ENCODE measurements at regions not wholly inside any gene's neighbourhood (a gene's known extent, or its start where the extent isn't known, plus 50 kb on each side); places are given as distances from the start of the nearest gene placed in this dataset.

GRCh38 chr18:1133541-1133940 is 228.9 kb downstream of the ADCYAP1 start:
- TF ChIP-seq SNAI2 (CRISPR knock-in tag; IDR thresholded peaks at IDR 0.05): no peak
- TF ChIP-seq ARNTL (CRISPR knock-in tag; IDR thresholded peaks at IDR 0.05; ENCODE audit: borderline replicate concordance, low read depth): no peak
- TF ChIP-seq, protein P1, sequence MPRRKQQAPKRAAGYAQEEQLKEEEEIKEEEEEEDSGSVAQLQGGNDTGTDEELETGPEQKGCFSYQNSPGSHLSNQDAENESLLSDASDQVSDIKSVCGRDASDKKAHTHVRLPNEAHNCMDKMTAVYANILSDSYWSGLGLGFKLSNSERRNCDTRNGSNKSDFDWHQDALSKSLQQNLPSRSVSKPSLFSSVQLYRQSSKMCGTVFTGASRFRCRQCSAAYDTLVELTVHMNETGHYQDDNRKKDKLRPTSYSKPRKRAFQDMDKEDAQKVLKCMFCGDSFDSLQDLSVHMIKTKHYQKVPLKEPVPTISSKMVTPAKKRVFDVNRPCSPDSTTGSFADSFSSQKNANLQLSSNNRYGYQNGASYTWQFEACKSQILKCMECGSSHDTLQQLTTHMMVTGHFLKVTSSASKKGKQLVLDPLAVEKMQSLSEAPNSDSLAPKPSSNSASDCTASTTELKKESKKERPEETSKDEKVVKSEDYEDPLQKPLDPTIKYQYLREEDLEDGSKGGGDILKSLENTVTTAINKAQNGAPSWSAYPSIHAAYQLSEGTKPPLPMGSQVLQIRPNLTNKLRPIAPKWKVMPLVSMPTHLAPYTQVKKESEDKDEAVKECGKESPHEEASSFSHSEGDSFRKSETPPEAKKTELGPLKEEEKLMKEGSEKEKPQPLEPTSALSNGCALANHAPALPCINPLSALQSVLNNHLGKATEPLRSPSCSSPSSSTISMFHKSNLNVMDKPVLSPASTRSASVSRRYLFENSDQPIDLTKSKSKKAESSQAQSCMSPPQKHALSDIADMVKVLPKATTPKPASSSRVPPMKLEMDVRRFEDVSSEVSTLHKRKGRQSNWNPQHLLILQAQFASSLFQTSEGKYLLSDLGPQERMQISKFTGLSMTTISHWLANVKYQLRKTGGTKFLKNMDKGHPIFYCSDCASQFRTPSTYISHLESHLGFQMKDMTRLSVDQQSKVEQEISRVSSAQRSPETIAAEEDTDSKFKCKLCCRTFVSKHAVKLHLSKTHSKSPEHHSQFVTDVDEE (CRISPR knock-in tag; IDR thresholded peaks at IDR 0.05): no peak
- TF ChIP-seq, protein P2, sequence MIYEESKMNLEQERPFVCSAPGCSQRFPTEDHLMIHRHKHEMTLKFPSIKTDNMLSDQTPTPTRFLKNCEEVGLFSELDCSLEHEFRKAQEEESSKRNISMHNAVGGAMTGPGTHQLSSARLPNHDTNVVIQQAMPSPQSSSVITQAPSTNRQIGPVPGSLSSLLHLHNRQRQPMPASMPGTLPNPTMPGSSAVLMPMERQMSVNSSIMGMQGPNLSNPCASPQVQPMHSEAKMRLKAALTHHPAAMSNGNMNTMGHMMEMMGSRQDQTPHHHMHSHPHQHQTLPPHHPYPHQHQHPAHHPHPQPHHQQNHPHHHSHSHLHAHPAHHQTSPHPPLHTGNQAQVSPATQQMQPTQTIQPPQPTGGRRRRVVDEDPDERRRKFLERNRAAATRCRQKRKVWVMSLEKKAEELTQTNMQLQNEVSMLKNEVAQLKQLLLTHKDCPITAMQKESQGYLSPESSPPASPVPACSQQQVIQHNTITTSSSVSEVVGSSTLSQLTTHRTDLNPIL (CRISPR knock-in tag; IDR thresholded peaks at IDR 0.05; ENCODE audit: low read depth): no peak
- no peak for TF ChIP-seq TCF4 (CRISPR knock-in tag; IDR thresholded peaks at IDR 0.05; ENCODE audit: borderline replicate concordance)
- no peak for TF ChIP-seq ZNF8 (CRISPR knock-in tag; IDR thresholded peaks at IDR 0.05)
- no peak for TF ChIP-seq PATZ1 (CRISPR knock-in tag; IDR thresholded peaks at IDR 0.05; ENCODE audit: borderline replicate concordance)
- no peak for TF ChIP-seq GLIS3 (CRISPR knock-in tag; IDR thresholded peaks at IDR 0.05)
- no peak for TF ChIP-seq ZFP30 (CRISPR knock-in tag; IDR thresholded peaks at IDR 0.05)
- TF ChIP-seq ZC3H10 (CRISPR knock-in tag; IDR thresholded peaks at IDR 0.05): no peak
- no peak for TF ChIP-seq POU6F1 (CRISPR knock-in tag; IDR thresholded peaks at IDR 0.05; ENCODE audit: borderline replicate concordance, low read depth)
- no peak for TF ChIP-seq ZFP3 (CRISPR knock-in tag; IDR thresholded peaks at IDR 0.05)

All from SK-N-SH treated with all-trans-retinoic acid at 6 μM for 48 hours (cell line).